ENCODE measurements at regions not wholly inside any gene's neighbourhood (a gene's known extent, or its start where the extent isn't known, plus 50 kb on each side); places are given as distances from the start of the nearest gene placed in this dataset.
A peak's percentile ranks its signal among the peaks of the same experiment; 100 is the strongest.
"Not testable (repeated sequence)": the region's sequence is repeated elsewhere in the genome, so short reads cannot be mapped to it uniquely, and the experiment has no call there.

- no peak for DNase-seq (ENCODE audit: low spot score)
- FAIRE-seq: no peak
Measured at GRCh38 chr10:123309731-123310130, 155.5 kb downstream of the BUB3 start.

GRCh38 chr10:123316776-123317175, 162.6 kb downstream of the BUB3 start:
- DNase-seq (ENCODE audit: low spot score) (no peak), FAIRE-seq (no peak)

GRCh38 chr10:123318516-123318915, 164.3 kb downstream of the BUB3 start:
- DNase-seq (ENCODE audit: low spot score) (no peak), FAIRE-seq (no peak)

GRCh38 chr10:123320091-123320490, 165.9 kb downstream of the BUB3 start:
- DNase-seq (ENCODE audit: low spot score) (no peak), FAIRE-seq (no peak)

- peak; percentile 23 for FAIRE-seq
Measured at GRCh38 chr10:123323884-123324283, 169.7 kb downstream of the BUB3 start.

GRCh38 chr10:123325663-123326190, 171.5 kb downstream of the BUB3 start:
- DNase-seq (ENCODE audit: low spot score): no peak

More at GRCh38 chr10:123323884-123324283, 169.7 kb downstream of the BUB3 start:
- DNase-seq (ENCODE audit: low spot score): no peak

GRCh38 chr10:123326674-123327073, 172.5 kb downstream of the BUB3 start:
- FAIRE-seq: no peak

More at GRCh38 chr10:123325663-123326190, 171.5 kb downstream of the BUB3 start:
- no peak for FAIRE-seq

GRCh38 chr10:123327450-123327849, 173.2 kb downstream of the BUB3 start:
- no peak for FAIRE-seq
- DNase-seq (ENCODE audit: low spot score): no peak

More at GRCh38 chr10:123326674-123327073, 172.5 kb downstream of the BUB3 start:
- DNase-seq (ENCODE audit: low spot score): no peak

- FAIRE-seq (no peak), DNase-seq (ENCODE audit: low spot score) (no peak)
Measured at GRCh38 chr10:123327896-123328295, 173.7 kb downstream of the BUB3 start.

GRCh38 chr10:123331438-123331837, 177.2 kb downstream of the BUB3 start:
- no peak for DNase-seq (ENCODE audit: low spot score)

GRCh38 chr10:123346581-123346980, 192.4 kb downstream of the BUB3 start:
- FAIRE-seq: no peak
- no peak for DNase-seq (ENCODE audit: low spot score)

More at GRCh38 chr10:123331438-123331837, 177.2 kb downstream of the BUB3 start:
- FAIRE-seq: no peak

GRCh38 chr10:123348691-123349572, 194.7 kb downstream of the BUB3 start:
- DNase-seq (ENCODE audit: low spot score): no peak
- FAIRE-seq: no peak

- no peak for FAIRE-seq
- no peak for DNase-seq (ENCODE audit: low spot score)
Measured at GRCh38 chr10:123351715-123352114, 197.5 kb downstream of the BUB3 start.

GRCh38 chr10:123354521-123354920, 200.3 kb downstream of the BUB3 start:
- FAIRE-seq: no peak
- DNase-seq (ENCODE audit: low spot score): no peak

- FAIRE-seq: no peak
Measured at GRCh38 chr10:123355748-123356481, 201.7 kb downstream of the BUB3 start.

GRCh38 chr10:123356799-123357198, 202.6 kb downstream of the BUB3 start:
- no peak for FAIRE-seq

More at GRCh38 chr10:123355748-123356481, 201.7 kb downstream of the BUB3 start:
- no peak for DNase-seq (ENCODE audit: low spot score)

GRCh38 chr10:123357421-123357930, 203.3 kb downstream of the BUB3 start:
- no peak for DNase-seq (ENCODE audit: low spot score)
- no peak for FAIRE-seq

More at GRCh38 chr10:123356799-123357198, 202.6 kb downstream of the BUB3 start:
- DNase-seq (ENCODE audit: low spot score): no peak

GRCh38 chr10:123359539-123359938, 205.3 kb downstream of the BUB3 start:
- FAIRE-seq (no peak), DNase-seq (ENCODE audit: low spot score) (no peak)

- no peak for FAIRE-seq
- no peak for DNase-seq (ENCODE audit: low spot score)
Measured at GRCh38 chr10:123361832-123362231, 207.6 kb downstream of the BUB3 start.

GRCh38 chr10:123367195-123367594, 213.0 kb downstream of the BUB3 start:
- no peak for DNase-seq (ENCODE audit: low spot score)
- no peak for FAIRE-seq

- not testable (repeated sequence) for DNase-seq (ENCODE audit: low spot score); FAIRE-seq
Measured at GRCh38 chr10:123371626-123372025, 217.4 kb downstream of the BUB3 start.

GRCh38 chr10:123373591-123373990, 219.4 kb downstream of the BUB3 start:
- FAIRE-seq (no peak), DNase-seq (ENCODE audit: low spot score) (no peak)
